Dermis microvascular lymphatic vessel endothelial cell (primary cell): ENCODE measurements at regions not wholly inside any gene's neighbourhood (a gene's known extent, or its start where the extent isn't known, plus 50 kb on each side); places are given as distances from the start of the nearest gene placed in this dataset.

Experiments used
- DNase-seq, 2 donors: peaks; one replicate each; pipeline versions ENCODE4 v3.0.0 to v3.0.0-alpha.2; 2010; ENCODE audit warnings: low read depth in 2 of 2

GRCh38 chr5:119991625-119992024 is 362.3 kb downstream of the FAM170A start:
- no peak for DNase-seq

GRCh38 chr5:119996128-119996527 is 366.8 kb downstream of the FAM170A start:
- DNase-seq, result no peak

GRCh38 chr5:120007598-120007997 is 378.2 kb downstream of the FAM170A start:
- no peak for DNase-seq

GRCh38 chr5:120012431-120012830 is 383.1 kb downstream of the FAM170A start:
- DNase-seq, result no peak

- DNase-seq, result no peak
Observed at GRCh38 chr5:120014535-120014934, 385.2 kb downstream of the FAM170A start.

GRCh38 chr5:120016717-120017382 is 387.5 kb downstream of the FAM170A start:
- DNase-seq, result no peak

- DNase-seq, result no peak
Observed at GRCh38 chr5:120017513-120017912, 388.2 kb downstream of the FAM170A start.

- no peak for DNase-seq
Observed at GRCh38 chr5:120035181-120035580, 405.8 kb downstream of the FAM170A start.

- DNase-seq, result no peak
Observed at GRCh38 chr5:120035815-120036577, 406.6 kb downstream of the FAM170A start.

GRCh38 chr5:120037451-120037850 is 408.1 kb downstream of the FAM170A start:
- no peak for DNase-seq

- no peak for DNase-seq
Observed at GRCh38 chr5:120039111-120039510, 409.8 kb downstream of the FAM170A start.

- DNase-seq, result no peak
Observed at GRCh38 chr5:120043431-120043830, 414.1 kb downstream of the FAM170A start.

GRCh38 chr5:120052916-120053828 is 410.9 kb upstream of the PRR16 start:
- no peak for DNase-seq

GRCh38 chr5:120053841-120054240 is 410.3 kb upstream of the PRR16 start:
- no peak for DNase-seq

- no peak for DNase-seq
Observed at GRCh38 chr5:120055858-120056257, 408.2 kb upstream of the PRR16 start.

- DNase-seq, result no peak
Observed at GRCh38 chr5:120062515-120062917, 401.6 kb upstream of the PRR16 start.

- DNase-seq, result no peak
Observed at GRCh38 chr5:120072068-120072761, 391.9 kb upstream of the PRR16 start.

- DNase-seq, result no peak
Observed at GRCh38 chr5:120073722-120074121, 390.4 kb upstream of the PRR16 start.

GRCh38 chr5:120080781-120081180 is 383.3 kb upstream of the PRR16 start:
- DNase-seq, result no peak

- DNase-seq, result no peak
Observed at GRCh38 chr5:120082316-120083068, 381.6 kb upstream of the PRR16 start.
